ENCODE measurements at regions not wholly inside any gene's neighbourhood (a gene's known extent, or its start where the extent isn't known, plus 50 kb on each side); places are given as distances from the start of the nearest gene placed in this dataset.
"Not testable (repeated sequence)": the region's sequence is repeated elsewhere in the genome, so short reads cannot be mapped to it uniquely, and the experiment has no call there.

DNA sequence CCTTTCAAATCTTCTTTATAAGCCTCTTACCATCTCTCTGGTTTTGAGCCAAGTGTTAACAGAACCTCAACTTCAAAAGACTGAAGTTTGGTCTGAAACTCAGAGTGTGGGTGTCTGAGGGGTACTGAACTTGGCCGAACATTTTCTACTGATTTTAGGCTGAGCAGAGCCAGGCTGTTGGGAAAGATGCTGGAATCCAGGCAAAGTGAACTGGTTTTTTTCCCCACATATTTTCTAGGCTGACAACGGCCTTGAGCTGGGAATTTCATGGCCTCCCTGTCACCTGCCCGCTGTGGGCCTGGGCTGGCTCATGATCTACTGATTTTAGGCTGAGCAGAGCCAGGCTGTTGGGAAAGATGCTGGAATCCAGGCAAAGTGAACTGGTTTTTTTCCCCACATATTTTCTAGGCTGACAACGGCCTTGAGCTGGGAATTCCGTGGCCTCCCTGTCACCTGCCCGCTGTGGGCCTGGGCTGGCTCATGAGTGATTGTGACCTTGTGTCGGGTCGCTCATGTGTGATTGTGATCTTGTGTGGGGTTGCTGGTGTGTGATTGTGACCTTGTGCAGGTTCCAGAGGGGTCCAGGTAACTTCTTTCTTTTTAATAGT, 204.4 kb downstream of the NPIPB11 start:
- not testable (repeated sequence) for H3K36me3 ChIP-seq (ENCODE audit: insufficient read depth, low read length); H3K9ac ChIP-seq (ENCODE audit: low read depth, low read length); H3K27ac ChIP-seq (ENCODE audit: low read depth, low read length); H3K4me1 ChIP-seq (ENCODE audit: insufficient read depth, low read length); H3K9me3 ChIP-seq (ENCODE audit: insufficient read depth, low read depth, low read length); H3K27me3 ChIP-seq (ENCODE audit: insufficient read depth, low read length); H3K4me3 ChIP-seq (ENCODE audit: low read length)
- WGBS: 63% methylated on average over 7 of the region's 8 CpGs

DNA sequence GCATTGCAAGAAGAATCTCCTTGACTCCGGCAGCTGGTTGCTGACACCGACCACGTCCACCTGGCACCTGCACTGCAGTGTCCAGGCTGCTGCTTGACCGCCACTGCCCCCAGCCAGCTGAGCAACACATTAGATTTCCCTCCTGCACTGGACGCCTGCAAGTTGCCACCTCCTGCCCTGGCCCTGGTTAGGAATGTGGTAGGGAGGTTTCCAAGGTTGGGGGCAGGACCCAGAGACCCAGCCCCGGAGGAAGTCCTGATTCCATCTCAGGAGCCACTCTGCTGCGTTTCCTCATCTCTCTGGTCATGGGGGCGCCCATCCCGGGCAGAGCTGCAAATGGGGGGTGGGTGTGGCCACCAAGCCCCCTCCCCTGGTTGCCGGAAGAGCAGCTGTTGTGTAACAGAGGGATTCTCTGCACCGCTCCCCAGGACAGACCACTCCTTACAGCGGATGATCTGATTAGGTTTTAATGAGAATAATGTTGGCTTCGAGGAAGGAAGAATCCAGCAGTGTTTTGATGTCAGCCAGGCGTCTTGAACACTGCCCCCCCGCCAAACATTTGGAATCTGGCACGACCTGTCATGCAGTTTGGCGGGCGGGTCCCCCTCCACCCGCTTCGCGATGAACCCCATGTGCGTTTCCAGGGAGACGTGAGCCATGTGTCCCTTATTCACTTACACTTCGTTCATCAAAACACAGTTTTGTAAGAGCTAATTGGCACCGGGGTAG, 205.1 kb downstream of the NPIPB11 start:
- H3K9ac ChIP-seq (ENCODE audit: low read depth, low read length); H3K4me3 ChIP-seq (ENCODE audit: low read length); H3K27ac ChIP-seq (ENCODE audit: low read depth, low read length); H3K27me3 ChIP-seq (ENCODE audit: insufficient read depth, low read length); H3K9me3 ChIP-seq (ENCODE audit: insufficient read depth, low read depth, low read length); H3K36me3 ChIP-seq (ENCODE audit: insufficient read depth, low read length); H3K4me1 ChIP-seq (ENCODE audit: insufficient read depth, low read length): not testable (repeated sequence)
- 91% methylated on average over 25 of the region's 25 CpGs for WGBS

DNA sequence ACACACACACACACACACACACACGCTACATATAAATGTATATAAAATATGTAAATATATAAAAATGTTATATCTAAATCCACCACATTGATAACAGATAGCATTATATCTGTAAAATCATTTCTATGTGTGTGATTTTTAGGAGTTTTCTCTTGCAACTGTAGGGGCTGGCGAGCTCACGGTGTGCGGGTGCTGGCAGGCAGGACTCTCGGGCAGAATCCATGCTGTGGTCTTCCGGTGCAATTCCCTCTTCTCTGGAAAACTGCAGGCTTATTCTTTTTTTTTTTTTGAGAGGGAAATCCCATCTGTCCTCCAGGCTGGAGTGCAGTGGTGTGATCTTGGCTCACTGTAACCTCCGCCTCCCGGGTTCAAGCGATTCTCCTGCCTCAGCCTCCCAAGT, 205.8 kb downstream of the NPIPB11 start:
- not testable (repeated sequence) for H3K27me3 ChIP-seq (ENCODE audit: insufficient read depth, low read length); H3K36me3 ChIP-seq (ENCODE audit: insufficient read depth, low read length); H3K9ac ChIP-seq (ENCODE audit: low read depth, low read length); H3K27ac ChIP-seq (ENCODE audit: low read depth, low read length); H3K4me3 ChIP-seq (ENCODE audit: low read length); H3K4me1 ChIP-seq (ENCODE audit: insufficient read depth, low read length); H3K9me3 ChIP-seq (ENCODE audit: insufficient read depth, low read depth, low read length)
- 97% methylated on average over 8 of the region's 9 CpGs for WGBS

DNA sequence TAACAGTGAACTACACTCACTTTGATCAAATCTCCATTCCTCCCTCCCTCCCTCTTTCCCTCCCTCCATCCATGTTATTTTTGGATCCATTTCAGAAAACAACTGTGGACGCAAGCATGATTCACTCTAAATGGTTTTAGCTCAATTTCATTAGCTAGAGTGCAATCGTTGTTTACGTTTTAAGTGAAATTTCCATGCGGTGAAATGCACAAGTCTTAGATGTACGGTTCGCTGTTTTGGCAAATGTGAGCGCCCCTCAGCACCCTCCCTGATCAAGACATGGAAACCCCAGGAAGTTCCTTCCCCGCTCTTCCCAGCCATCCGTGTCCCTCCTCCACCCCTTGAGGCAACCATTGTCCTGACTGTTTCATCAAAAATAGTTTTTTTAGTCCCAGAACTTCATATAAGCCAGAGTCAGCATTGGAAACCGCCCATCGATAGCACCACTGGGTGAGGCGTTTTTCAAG, 206.3 kb downstream of the NPIPB11 start:
- 93% methylated on average over 10 of the region's 12 CpGs for WGBS
- H3K27ac ChIP-seq (ENCODE audit: low read depth, low read length); H3K36me3 ChIP-seq (ENCODE audit: insufficient read depth, low read length); H3K9me3 ChIP-seq (ENCODE audit: insufficient read depth, low read depth, low read length); H3K9ac ChIP-seq (ENCODE audit: low read depth, low read length); H3K27me3 ChIP-seq (ENCODE audit: insufficient read depth, low read length); H3K4me1 ChIP-seq (ENCODE audit: insufficient read depth, low read length); H3K4me3 ChIP-seq (ENCODE audit: low read length): not testable (repeated sequence)

DNA sequence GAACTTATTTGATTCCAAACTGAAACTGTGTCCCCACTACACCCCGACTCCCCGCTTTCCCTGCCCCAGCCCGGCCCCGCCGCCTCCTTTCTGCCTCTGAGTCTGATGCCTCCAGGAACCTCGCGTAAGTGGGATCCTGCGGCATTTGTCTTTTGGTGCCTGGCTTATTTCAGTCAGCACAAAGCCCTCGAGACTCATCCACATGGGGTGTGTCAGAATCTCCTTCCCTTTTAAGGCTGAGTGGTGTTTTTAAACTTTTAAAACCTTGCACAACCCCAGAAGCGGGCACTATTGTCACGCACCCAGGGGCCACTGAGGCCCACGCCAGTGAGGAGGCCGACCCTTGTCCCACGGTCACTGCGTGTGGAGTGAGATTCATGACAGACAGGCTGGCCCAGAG, 206.9 kb downstream of the NPIPB11 start:
- not testable (repeated sequence) for H3K27ac ChIP-seq (ENCODE audit: low read depth, low read length); H3K4me1 ChIP-seq (ENCODE audit: insufficient read depth, low read length); H3K36me3 ChIP-seq (ENCODE audit: insufficient read depth, low read length); H3K9me3 ChIP-seq (ENCODE audit: insufficient read depth, low read depth, low read length); H3K27me3 ChIP-seq (ENCODE audit: insufficient read depth, low read length); H3K4me3 ChIP-seq (ENCODE audit: low read length); H3K9ac ChIP-seq (ENCODE audit: low read depth, low read length)
- 93% methylated on average over 15 of the region's 15 CpGs for WGBS

DNA sequence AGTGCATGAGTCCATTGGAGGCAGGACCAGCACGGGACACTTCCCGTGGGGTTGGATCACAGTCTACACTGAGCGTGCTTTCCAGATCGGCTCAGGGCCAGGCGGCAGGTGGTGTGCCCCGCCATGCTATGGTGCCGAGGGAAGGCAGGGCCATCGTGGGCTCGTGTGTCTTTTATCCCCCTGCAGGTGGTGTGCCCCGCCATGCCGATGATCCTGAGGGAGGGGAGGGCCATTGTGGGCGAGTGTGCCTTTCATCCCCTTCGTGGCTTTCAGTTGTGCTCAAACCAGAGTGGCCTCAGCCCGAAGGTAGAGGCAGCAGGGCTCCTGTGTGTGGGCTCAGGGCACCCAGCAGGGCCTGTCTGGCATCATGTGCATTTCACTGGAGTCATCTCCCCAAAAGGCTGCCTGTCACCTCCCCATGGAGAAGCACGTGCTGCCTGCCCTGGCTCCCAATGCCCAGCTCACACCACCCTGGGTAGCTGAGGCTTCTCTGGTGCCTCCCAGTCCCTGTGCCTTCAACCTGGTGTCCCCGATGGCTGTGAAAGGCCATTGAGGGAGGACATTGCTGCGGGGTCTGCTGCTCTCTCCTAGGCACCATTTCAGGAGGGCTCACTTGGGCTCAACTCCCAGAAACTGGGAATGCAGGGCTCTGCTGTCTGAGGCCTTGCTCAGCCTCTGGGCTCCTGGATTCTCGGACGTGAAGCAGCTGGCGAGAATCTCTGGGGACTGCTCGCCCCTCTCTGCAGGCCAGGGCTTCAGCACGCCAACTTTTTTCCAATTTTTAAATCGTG, 207.6 kb downstream of the NPIPB11 start:
- Histone ChIP-seq H3K36me3 (ENCODE audit: insufficient read depth, low read length) (no peaks in the 10 kb centered on the region), H3K9ac (ENCODE audit: low read depth, low read length) (no peak overlapping the region), H3K27me3 (ENCODE audit: insufficient read depth, low read length) (no peaks in the 10 kb centered on the region), H3K4me1 (ENCODE audit: insufficient read depth, low read length) (no peaks in the 10 kb centered on the region; the same call in 1 of the 2 replicates), H3K9me3 (ENCODE audit: insufficient read depth, low read depth, low read length) (no peaks in the 10 kb centered on the region), H3K27ac (ENCODE audit: low read depth, low read length) (no peak overlapping the region), H3K4me3 (ENCODE audit: low read length) (no peak overlapping the region)
- 89% methylated on average over 23 of the region's 23 CpGs for WGBS

DNA sequence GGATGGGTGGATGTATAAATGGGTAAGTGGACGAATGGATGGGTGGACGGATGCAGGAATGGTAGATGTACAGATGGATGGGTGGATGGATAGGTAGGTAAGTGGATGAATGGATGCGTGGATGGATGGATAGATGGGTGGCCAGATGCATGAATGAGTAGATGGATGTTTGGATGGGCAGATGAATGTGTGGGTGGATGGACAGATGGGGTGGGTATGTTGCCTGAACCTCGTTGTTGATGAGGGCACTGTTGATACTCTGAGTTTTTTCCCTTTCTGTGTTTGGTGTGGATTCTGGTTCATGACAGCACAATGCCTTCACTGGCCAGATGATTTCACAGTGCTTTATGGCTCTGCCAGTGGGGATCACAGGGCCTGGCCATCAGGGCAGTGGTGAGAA, 208.3 kb downstream of the NPIPB11 start:
- H3K4me3 ChIP-seq (ENCODE audit: low read length): no peak overlapping the region
- 88% methylated on average over 4 of the region's 4 CpGs for WGBS
- no peak overlapping the region for H3K27ac ChIP-seq (ENCODE audit: low read depth, low read length)
- no peaks in the 10 kb centered on the region for H3K27me3 ChIP-seq (ENCODE audit: insufficient read depth, low read length)
- H3K9me3 ChIP-seq (ENCODE audit: insufficient read depth, low read depth, low read length): no peaks in the 10 kb centered on the region
- no peaks in the 10 kb centered on the region; the same call in 1 of the 2 replicates for H3K4me1 ChIP-seq (ENCODE audit: insufficient read depth, low read length)
- no peak overlapping the region for H3K9ac ChIP-seq (ENCODE audit: low read depth, low read length)
- no peaks in the 10 kb centered on the region for H3K36me3 ChIP-seq (ENCODE audit: insufficient read depth, low read length)

DNA sequence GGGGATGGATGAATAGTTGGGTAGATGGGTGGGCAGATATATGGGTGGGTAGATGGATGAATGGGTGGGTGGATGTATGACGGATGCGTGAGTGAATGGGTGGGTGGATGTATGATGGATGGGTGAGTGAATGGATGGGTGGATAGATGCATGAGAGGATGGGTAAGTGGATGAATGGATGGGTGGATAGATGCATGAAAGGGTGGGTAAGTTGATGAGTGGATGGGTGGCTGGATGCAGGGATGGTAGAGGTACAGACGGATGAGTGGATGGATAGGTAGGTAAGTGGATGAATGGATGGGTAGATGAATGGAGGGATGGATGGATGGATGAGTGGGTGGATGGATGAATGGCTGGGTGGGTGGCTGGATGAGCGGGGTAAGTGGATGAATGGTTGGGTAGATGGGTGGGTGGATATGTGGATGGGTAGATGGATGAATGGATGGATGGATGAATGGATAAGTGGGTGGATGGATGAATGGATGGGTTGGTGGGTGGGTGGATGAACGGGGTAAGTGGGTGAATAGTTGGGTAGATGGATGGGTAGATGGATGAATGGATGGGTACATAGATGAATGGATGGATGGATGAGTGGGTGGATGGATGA, 208.9 kb downstream of the NPIPB11 start:
- not testable (repeated sequence) for H3K27me3 ChIP-seq (ENCODE audit: insufficient read depth, low read length); H3K27ac ChIP-seq (ENCODE audit: low read depth, low read length); H3K4me1 ChIP-seq (ENCODE audit: insufficient read depth, low read length); H3K36me3 ChIP-seq (ENCODE audit: insufficient read depth, low read length); H3K9ac ChIP-seq (ENCODE audit: low read depth, low read length); H3K9me3 ChIP-seq (ENCODE audit: insufficient read depth, low read depth, low read length); H3K4me3 ChIP-seq (ENCODE audit: low read length)
- 91% methylated on average over 5 of the region's 5 CpGs for WGBS

DNA sequence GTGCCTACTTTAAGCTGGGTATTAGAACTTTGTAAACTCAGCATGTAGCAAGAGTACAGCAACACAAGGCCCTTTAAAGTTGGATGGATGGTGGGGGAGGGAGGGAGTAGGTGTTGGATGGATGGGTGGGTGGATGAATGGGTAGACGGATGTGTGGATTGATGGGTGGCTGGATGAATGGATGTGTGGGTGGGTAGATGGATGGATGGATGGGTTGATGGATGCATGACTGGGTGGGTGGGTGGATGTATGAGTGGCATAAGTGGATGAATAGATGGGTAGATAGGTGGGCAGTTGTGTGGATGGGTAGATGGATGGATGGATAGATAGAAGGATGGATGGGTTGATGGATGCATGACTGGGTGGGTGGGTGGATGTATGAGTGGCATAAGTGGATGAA, 209.8 kb downstream of the NPIPB11 start:
- not testable (repeated sequence) for H3K4me3 ChIP-seq (ENCODE audit: low read length); H3K9me3 ChIP-seq (ENCODE audit: insufficient read depth, low read depth, low read length); H3K4me1 ChIP-seq (ENCODE audit: insufficient read depth, low read length); H3K27me3 ChIP-seq (ENCODE audit: insufficient read depth, low read length); H3K9ac ChIP-seq (ENCODE audit: low read depth, low read length); H3K36me3 ChIP-seq (ENCODE audit: insufficient read depth, low read length); H3K27ac ChIP-seq (ENCODE audit: low read depth, low read length)
- WGBS: no CpG with 5 or more reads among the region's 1 CpG

DNA sequence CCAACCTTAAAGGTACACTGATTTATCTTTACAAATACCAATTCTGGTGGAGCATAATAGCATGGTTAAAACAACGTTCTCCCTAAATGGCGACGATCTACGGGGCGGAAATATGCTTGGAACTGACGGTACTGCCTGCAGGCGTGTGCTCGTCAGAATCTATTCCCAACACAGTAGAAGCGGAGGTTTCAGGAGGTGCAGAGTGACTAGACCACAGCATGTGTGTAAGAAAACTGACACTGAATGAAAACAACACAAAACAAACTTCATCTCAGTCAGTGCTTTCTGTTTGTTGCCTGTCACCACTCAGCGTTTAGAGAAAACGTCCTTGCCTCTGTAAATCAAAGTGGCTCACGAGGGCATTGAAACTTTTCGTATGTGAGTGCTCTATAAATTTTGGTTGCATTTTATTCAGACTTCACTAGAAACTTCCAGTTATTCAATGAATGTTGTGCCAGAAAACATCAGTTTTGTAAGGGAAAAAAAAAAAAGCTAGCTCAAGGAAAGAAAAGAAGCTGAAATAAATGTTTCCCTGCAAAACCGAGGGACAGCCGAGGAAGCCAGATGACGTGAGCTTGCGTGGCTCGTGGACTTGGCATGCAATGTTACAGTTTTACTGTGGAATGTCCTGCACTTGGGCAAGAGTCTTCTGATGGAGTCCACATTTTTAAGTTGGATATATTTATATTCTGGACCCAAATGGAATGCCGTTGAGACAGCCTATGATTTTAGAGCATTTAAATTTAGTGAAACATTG, 210.4 kb downstream of the LAT start:
- not testable (repeated sequence) for H3K36me3 ChIP-seq (ENCODE audit: insufficient read depth, low read length); H3K9ac ChIP-seq (ENCODE audit: low read depth, low read length); H3K27ac ChIP-seq (ENCODE audit: low read depth, low read length); H3K9me3 ChIP-seq (ENCODE audit: insufficient read depth, low read depth, low read length); H3K27me3 ChIP-seq (ENCODE audit: insufficient read depth, low read length); H3K4me1 ChIP-seq (ENCODE audit: insufficient read depth, low read length); H3K4me3 ChIP-seq (ENCODE audit: low read length)
- 93% methylated on average over 18 of the region's 19 CpGs for WGBS
